RWPE2 (cell line): ENCODE measurements at regions not wholly inside any gene's neighbourhood (a gene's known extent, or its start where the extent isn't known, plus 50 kb on each side); places are given as distances from the start of the nearest gene placed in this dataset.
A peak's percentile ranks its signal among the peaks of the same experiment; 100 is the strongest.

ENCODE experiments used
- ATAC-seq: fragments of 200-7000 bp; cut with Tn5 transposase; 3 replicates; pipeline ENCODE4 v1.9.1; 2021; ENCODE audit warnings: low read depth
- DNase-seq: peaks from one replicate; pipeline ENCODE4 v3.0.0-alpha.2; 2020; ENCODE audit warnings: low spot score
- H3K27ac ChIP-seq: fragments of 450-650 bp; 2 replicates; pipeline ENCODE4 v1.5.1; 2017; ENCODE audit warnings: mild to moderate bottlenecking; ENCODE audit not compliant: poor library complexity, severe bottlenecking
- H3K27me3 ChIP-seq: fragments of 250-450 bp; sonication (Bioruptor Pico); 2 replicates; pipeline ENCODE4 v1.5.1; 2021; ENCODE audit warnings: mild to moderate bottlenecking, moderate library complexity; ENCODE audit not compliant: insufficient read depth, poor library complexity, severe bottlenecking
- H3K36me3 ChIP-seq: fragments of 250-450 bp; sonication (Bioruptor Pico); 2 replicates; pipeline ENCODE4 v1.5.1; 2020; ENCODE audit warnings: low read depth, mild to moderate bottlenecking, moderate library complexity
- H3K4me1 ChIP-seq: fragments of 250-450 bp; sonication (Bioruptor Pico); 2 replicates; pipeline ENCODE4 v1.5.1; 2021; ENCODE audit warnings: mild to moderate bottlenecking, moderate library complexity; ENCODE audit not compliant: insufficient read depth, poor library complexity, severe bottlenecking
- H3K4me3 ChIP-seq: fragments of 250-450 bp; sonication (Bioruptor Pico); 2 replicates; pipeline ENCODE4 v1.5.1; 2021; ENCODE audit warnings: mild to moderate bottlenecking, moderate library complexity; ENCODE audit not compliant: severe bottlenecking
- H3K9me3 ChIP-seq: fragments of 250-450 bp; sonication (Bioruptor Pico); 2 replicates; pipeline ENCODE4 v1.5.1; 2021; ENCODE audit warnings: mild to moderate bottlenecking, moderate library complexity; ENCODE audit not compliant: severe bottlenecking
- CTCF ChIP-seq: fragments of 450-650 bp; IDR thresholded peaks from one replicate; pipeline ENCODE4 v1.5.1; 2017; ENCODE audit warnings: mild to moderate bottlenecking, moderate library complexity; ENCODE audit not compliant: poor library complexity, severe bottlenecking

GRCh38 chr21:15354516-15354915, 289.7 kb upstream of the NRIP1 start:
- Histone ChIP-seq H3K9me3 (no peaks in the 10 kb centered on the region), H3K27ac (no peak overlapping the region), H3K4me3 (no peak overlapping the region), H3K36me3 (no peaks in the 10 kb centered on the region), H3K27me3 (no peaks in the 10 kb centered on the region), H3K4me1 (no peaks in the 10 kb centered on the region)
- ATAC-seq (no peak), DNase-seq (no peak)
- TF ChIP-seq CTCF = no peak

DNA sequence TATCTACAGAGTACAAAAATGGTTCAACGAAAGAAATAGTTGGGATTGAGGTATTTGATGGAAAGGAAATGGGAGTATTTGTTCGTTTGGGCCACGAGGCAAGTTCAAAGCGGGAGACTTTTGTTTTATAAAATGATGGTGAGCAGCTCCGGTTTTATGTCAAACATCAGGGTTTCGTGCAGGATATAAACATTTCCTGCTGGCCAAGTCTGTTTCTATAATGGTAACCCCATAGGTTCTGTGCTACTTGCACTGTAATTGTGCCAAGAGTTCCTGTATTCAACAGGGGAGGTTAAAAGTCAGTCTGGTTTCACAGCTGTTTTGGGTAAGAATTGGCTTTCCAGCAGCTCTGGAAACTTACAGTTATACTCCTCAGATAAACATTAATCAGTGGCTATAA, 290.3 kb upstream of the NRIP1 start:
- H3K4me1 ChIP-seq = no peaks in the 10 kb centered on the region
- no peak overlapping the region for H3K27ac ChIP-seq
- H3K4me3 ChIP-seq = no peak overlapping the region
- no peak for ATAC-seq
- DNase-seq = no peak
- no peaks in the 10 kb centered on the region for H3K27me3 ChIP-seq
- no peak for TF ChIP-seq CTCF
- H3K36me3 ChIP-seq = no peaks in the 10 kb centered on the region
- no peaks in the 10 kb centered on the region for H3K9me3 ChIP-seq

GRCh38 chr21:15359251-15359650, 294.5 kb upstream of the NRIP1 start:
- Histone ChIP-seq H3K4me3 (no peak overlapping the region), H3K9me3 (no peaks in the 10 kb centered on the region), H3K27ac (no peak overlapping the region), H3K4me1 (peaks cover 5% of the 10 kb centered on the region), H3K36me3 (no peaks in the 10 kb centered on the region), H3K27me3 (no peaks in the 10 kb centered on the region)
- no peak for TF ChIP-seq CTCF
- no peak for DNase-seq
- ATAC-seq = no peak

- DNase-seq (no peak), ATAC-seq (no peak)
- H3K4me3 ChIP-seq = no peak overlapping the region
- no peaks in the 10 kb centered on the region for H3K27me3 ChIP-seq
- H3K36me3 ChIP-seq = no peaks in the 10 kb centered on the region
- peaks cover 8% of the 10 kb centered on the region for H3K4me1 ChIP-seq
- peaks cover 4% of the 10 kb centered on the region for H3K9me3 ChIP-seq
- H3K27ac ChIP-seq = no peak overlapping the region
- no peak for TF ChIP-seq CTCF
Measured at GRCh38 chr21:15362458-15362857, 297.7 kb upstream of the NRIP1 start.

DNA sequence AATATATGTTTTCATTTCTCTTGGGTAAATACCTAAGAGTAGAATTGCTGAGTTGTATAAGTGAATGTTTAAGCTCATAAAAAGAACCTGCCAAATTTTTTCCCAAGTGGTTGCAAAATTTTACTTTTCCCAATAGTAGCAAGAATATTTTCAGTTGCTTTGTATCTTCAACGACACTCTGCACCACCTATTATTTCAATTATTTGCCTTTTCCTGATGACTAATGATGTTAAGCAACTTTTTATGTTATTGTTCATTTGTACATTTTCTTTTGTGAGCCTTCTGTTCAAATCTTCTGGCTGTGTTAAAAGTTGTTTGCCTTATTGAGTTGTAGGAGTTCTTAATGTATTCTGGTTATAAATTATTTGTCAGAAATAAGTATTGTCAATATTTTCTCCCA, 299.1 kb upstream of the NRIP1 start:
- Histone ChIP-seq H3K9me3 (peaks cover 4% of the 10 kb centered on the region), H3K27me3 (no peaks in the 10 kb centered on the region), H3K4me3 (no peak overlapping the region), H3K36me3 (no peaks in the 10 kb centered on the region), H3K4me1 (peaks cover 8% of the 10 kb centered on the region), H3K27ac (no peak overlapping the region)
- no peak for TF ChIP-seq CTCF
- ATAC-seq = peak; percentile 49; the same call in 2 of the 3 replicates
- DNase-seq = no peak
